PC-9 (cell line): ENCODE measurements at regions not wholly inside any gene's neighbourhood (a gene's known extent, or its start where the extent isn't known, plus 50 kb on each side); places are given as distances from the start of the nearest gene placed in this dataset.

Experiments
- BruUV-seq: library from RNA; stranded (reverse); fragments of 400-500 nt; replicated peaks from 2 replicates; lab custom pipeline; 2021; lab: Mats Ljungman, UMichigan
- CTCF ChIA-PET: fragments of 300-600 bp; sonication (Branson Sonifier 250); formaldehyde crosslinking; loops from one replicate; lab custom pipeline; 2022; ENCODE audit warnings: antibody characterized with exemption; lab: Charles Lee
- POLR2A ChIA-PET: fragments of 300-600 bp; sonication (Branson Sonifier 250); formaldehyde crosslinking; loops from one replicate; lab custom pipeline; 2022; ENCODE audit warnings: antibody characterized with exemption; ENCODE audit not compliant: unreplicated experiment; lab: Charles Lee
- DNase-seq, 2 experiments: peaks; one replicate each; pipeline versions ENCODE4 v3.0.0 to v3.0.0-alpha.2; 2015 to 2022; ENCODE audit warnings: mixed read lengths in 1 of 2
- H2AFZ ChIP-seq: fragments of 200-600 bp; sonication (generic); 2 replicates; pipeline ENCODE4 v1.8.1; 2017; ENCODE audit warnings: antibody characterized with exemption
- H3F3A ChIP-seq: fragments of 200-600 bp; sonication (generic); 2 replicates; pipeline ENCODE4 v1.8.1; 2017; ENCODE audit warnings: antibody characterized with exemption, mild to moderate bottlenecking, low read depth; ENCODE audit not compliant: insufficient read depth
- H3K27ac ChIP-seq: fragments of 200-600 bp; sonication (generic); 2 replicates; pipeline ENCODE4 v1.6.1; 2016; ENCODE audit warnings: mixed run types
- H3K27me3 ChIP-seq: fragments of 200-600 bp; sonication (generic); 2 replicates; pipeline ENCODE4 v1.6.1; 2016; ENCODE audit warnings: low read depth, mixed run types; ENCODE audit not compliant: insufficient read depth
- H3K36me3 ChIP-seq: fragments of 200-600 bp; sonication (generic); 2 replicates; pipeline ENCODE4 v1.6.1; 2016; ENCODE audit warnings: low read depth, mixed run types
- H3K4me1 ChIP-seq: fragments of 200-600 bp; sonication (generic); replicated peaks from 2 replicates; pipeline ENCODE4 v1.6.1; 2016; ENCODE audit warnings: mixed run types; ENCODE audit not compliant: insufficient read depth
- H3K4me2 ChIP-seq: fragments of 200-600 bp; sonication (generic); 2 replicates; pipeline ENCODE4 v1.6.1; 2017; ENCODE audit warnings: mixed run types
- H3K4me3 ChIP-seq: fragments of 200-600 bp; sonication (generic); 2 replicates; pipeline ENCODE4 v1.6.1; 2016; ENCODE audit warnings: mixed run types
- H3K79me2 ChIP-seq: fragments of 200-600 bp; sonication (generic); 2 replicates; pipeline ENCODE4 v1.6.1; 2017; ENCODE audit warnings: low read depth, mixed run types
- H3K9me2 ChIP-seq: fragments of 200-600 bp; sonication (generic); 2 replicates; pipeline ENCODE4 v1.8.1; 2017; ENCODE audit warnings: mild to moderate bottlenecking; ENCODE audit not compliant: insufficient read depth
- H3K9me3 ChIP-seq: fragments of 200-600 bp; sonication (generic); 2 replicates; pipeline ENCODE4 v1.8.1; 2016; ENCODE audit warnings: low read depth; ENCODE audit not compliant: insufficient read depth
- H4K20me1 ChIP-seq: fragments of 200-600 bp; sonication (generic); 2 replicates; pipeline ENCODE4 v1.8.1; 2017; ENCODE audit not compliant: insufficient read depth
- CTCF ChIP-seq: fragments of 200-600 bp; sonication (generic); conservative IDR thresholded peaks from 2 replicates; pipeline ENCODE4 v1.6.1; 2017; ENCODE audit warnings: mixed run types, antibody characterized with exemption, mild to moderate bottlenecking, moderate library complexity
- EZH2 ChIP-seq: fragments of 200-600 bp; sonication (generic); IDR thresholded peaks from 2 replicates; pipeline ENCODE4 v1.8.0; 2017; ENCODE audit warnings: antibody characterized with exemption, low read depth
- intact Hi-C: fragments of 100-400 bp; cut with micrococcal nuclease; formaldehyde crosslinking; loops from one replicate; pipeline ENCODE4 v1.10.0; 2022; ENCODE audit not compliant: unreplicated experiment

DNA sequence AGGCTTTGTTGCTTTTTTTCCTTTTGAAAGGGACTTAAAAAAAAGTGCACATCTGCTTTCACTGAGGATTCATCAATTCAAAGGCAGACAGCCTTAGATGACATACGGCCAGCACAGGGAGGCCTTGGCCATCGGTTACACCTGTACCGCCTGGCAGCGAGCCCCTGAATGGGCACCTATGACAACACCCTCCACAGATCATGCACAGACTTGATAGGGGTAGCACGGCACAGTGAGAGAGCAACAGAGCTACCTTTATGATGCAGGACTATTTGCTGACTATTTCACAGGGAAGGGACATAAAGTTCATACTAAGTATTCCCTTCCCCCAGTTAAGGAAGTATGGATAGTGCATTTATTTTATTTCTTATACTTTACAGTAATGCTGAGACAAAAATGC, 137.9 kb upstream of the ARID2 start:
- no peaks in the 10 kb centered on the region for H3K79me2 ChIP-seq
- H3K27ac ChIP-seq = no peak overlapping the region
- H3K27me3 ChIP-seq = no peaks in the 10 kb centered on the region
- no peaks in the 10 kb centered on the region for H3K36me3 ChIP-seq
- H3K9me2 ChIP-seq = peaks cover 3% of the 10 kb centered on the region
- no peak for DNase-seq
- H3K4me3 ChIP-seq = no peak overlapping the region
- no peaks in the 10 kb centered on the region for H4K20me1 ChIP-seq
- intact Hi-C loops = no loop called here
- no peak overlapping the region for H2AFZ ChIP-seq
- H3K4me1 ChIP-seq = no peaks in the 10 kb centered on the region; the same call in 1 of the 2 replicates
- H3K4me2 ChIP-seq = no peak overlapping the region
- BruUV-seq = no TSS peak
- ChIA-PET POLR2A (no interaction called here), CTCF (no interaction called here)
- TF ChIP-seq CTCF = no peak
- H3F3A ChIP-seq = no peaks in the 10 kb centered on the region
- no peaks in the 10 kb centered on the region for H3K9me3 ChIP-seq

- Histone ChIP-seq H3K4me2 (no peak overlapping the region), H3K27me3 (no peaks in the 10 kb centered on the region), H3K9me3 (no peaks in the 10 kb centered on the region), H4K20me1 (no peaks in the 10 kb centered on the region), H3K79me2 (no peaks in the 10 kb centered on the region), H3K4me3 (no peak overlapping the region), H3F3A (no peaks in the 10 kb centered on the region), H3K27ac (no peak overlapping the region), H2AFZ (no peak overlapping the region), H3K4me1 (no peaks in the 10 kb centered on the region), H3K9me2 (peaks cover 3% of the 10 kb centered on the region; the same call in 1 of the 2 replicates), H3K36me3 (no peaks in the 10 kb centered on the region)
- POLR2A ChIA-PET = no interaction called here
- no TSS peak for BruUV-seq
- intact Hi-C loops = no loop called here
- no peak for DNase-seq
- TF ChIP-seq EZH2 (no peak), CTCF (no peak)
- CTCF ChIA-PET = no interaction called here
Measured at GRCh38 chr12:45596366-45596765, 133.1 kb upstream of the ARID2 start.

DNA sequence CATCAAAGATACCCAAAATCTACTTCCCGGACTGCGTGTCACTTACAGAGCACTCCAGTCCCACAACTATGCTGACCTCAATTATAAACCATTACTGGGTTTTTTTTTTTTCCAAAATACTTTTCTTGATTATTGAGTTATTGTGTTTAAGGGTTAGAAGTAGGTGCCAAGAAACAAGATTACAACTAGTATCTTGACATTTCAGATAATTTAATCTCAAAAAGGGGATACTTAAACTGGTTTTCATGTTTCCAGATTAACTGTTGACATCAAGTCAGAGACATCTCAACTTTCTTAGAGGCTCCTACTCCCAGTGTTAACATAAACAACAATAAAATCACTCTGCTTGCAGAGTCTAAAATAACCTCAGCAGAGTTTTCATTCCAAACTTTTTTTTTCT, 131.2 kb upstream of the ARID2 start:
- ChIA-PET CTCF (no interaction called here), POLR2A (no interaction called here)
- intact Hi-C loops = no loop called here
- Histone ChIP-seq H3K27ac (no peak overlapping the region), H3K9me3 (no peaks in the 10 kb centered on the region), H3K27me3 (no peaks in the 10 kb centered on the region), H3K9me2 (peaks cover 3% of the 10 kb centered on the region; the same call in 1 of the 2 replicates), H4K20me1 (no peaks in the 10 kb centered on the region), H3K4me3 (no peak overlapping the region), H3K4me1 (no peaks in the 10 kb centered on the region), H3F3A (no peaks in the 10 kb centered on the region), H3K36me3 (no peaks in the 10 kb centered on the region), H2AFZ (no peak overlapping the region), H3K79me2 (no peaks in the 10 kb centered on the region), H3K4me2 (no peak overlapping the region)
- no TSS peak for BruUV-seq
- DNase-seq = no peak
- no peak for TF ChIP-seq CTCF
- no peak for TF ChIP-seq EZH2
